ENCODE measurements at regions not wholly inside any gene's neighbourhood (a gene's known extent, or its start where the extent isn't known, plus 50 kb on each side); places are given as distances from the start of the nearest gene placed in this dataset.

- H3K9ac ChIP-seq (ENCODE audit: low read depth in 1 of 2, low read length in 2 of 2), result no peak overlapping the region
- no peaks in the 10 kb centered on the region for H3K9me3 ChIP-seq (ENCODE audit: control insufficient read depth in 2 of 2, low read length in 2 of 2)
- H3K4me3 ChIP-seq (ENCODE audit: low read length in 2 of 2), result no peak overlapping the region
- no peaks in the 10 kb centered on the region for H3K36me3 ChIP-seq (ENCODE audit: control insufficient read depth in 2 of 2, insufficient read depth in 2 of 2, low read length in 2 of 2)
- no peaks in the 10 kb centered on the region for H3K4me1 ChIP-seq (ENCODE audit: control insufficient read depth in 2 of 2, insufficient read depth in 2 of 2, low read length in 2 of 2)
- H3K27ac ChIP-seq (ENCODE audit: low read depth in 2 of 2, low read length in 2 of 2), result no peak overlapping the region
- H3K27me3 ChIP-seq (ENCODE audit: control insufficient read depth in 2 of 2, insufficient read depth in 2 of 2, low read length in 2 of 2), result no peaks in the 10 kb centered on the region
Observed at GRCh38 chr4:57916479-57916878, 806.3 kb upstream of the IGFBP7 start.

DNA sequence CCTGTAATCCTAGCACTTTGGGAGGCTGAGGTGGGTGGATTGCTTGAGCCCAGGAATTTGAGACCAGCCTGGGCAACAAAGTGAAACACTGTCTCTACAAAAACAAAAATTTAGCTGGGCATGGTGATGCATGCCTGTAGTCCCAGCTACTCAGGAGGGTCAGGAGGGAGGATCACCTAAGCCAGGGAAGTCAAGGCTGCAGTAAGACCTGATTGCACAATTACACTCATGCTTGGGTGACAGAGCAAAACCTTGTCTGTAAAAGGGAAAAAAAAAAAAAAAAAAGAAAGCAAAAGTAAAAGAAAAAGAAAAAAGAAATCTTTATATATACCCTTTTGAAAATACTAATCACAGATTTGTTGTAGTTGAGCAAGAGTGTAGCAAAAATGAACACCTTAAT, 801.0 kb upstream of the IGFBP7 start:
- H3K4me1 ChIP-seq (ENCODE audit: control insufficient read depth in 2 of 2, insufficient read depth in 2 of 2, low read length in 2 of 2), result no peaks in the 10 kb centered on the region
- H3K9ac ChIP-seq (ENCODE audit: low read depth in 1 of 2, low read length in 2 of 2), result no peak overlapping the region
- H3K4me3 ChIP-seq (ENCODE audit: low read length in 2 of 2), result no peak overlapping the region
- H3K27me3 ChIP-seq (ENCODE audit: control insufficient read depth in 2 of 2, insufficient read depth in 2 of 2, low read length in 2 of 2), result no peaks in the 10 kb centered on the region
- H3K9me3 ChIP-seq (ENCODE audit: control insufficient read depth in 2 of 2, low read length in 2 of 2), result no peaks in the 10 kb centered on the region
- H3K36me3 ChIP-seq (ENCODE audit: control insufficient read depth in 2 of 2, insufficient read depth in 2 of 2, low read length in 2 of 2), result no peaks in the 10 kb centered on the region
- no peak overlapping the region for H3K27ac ChIP-seq (ENCODE audit: low read depth in 2 of 2, low read length in 2 of 2)

DNA sequence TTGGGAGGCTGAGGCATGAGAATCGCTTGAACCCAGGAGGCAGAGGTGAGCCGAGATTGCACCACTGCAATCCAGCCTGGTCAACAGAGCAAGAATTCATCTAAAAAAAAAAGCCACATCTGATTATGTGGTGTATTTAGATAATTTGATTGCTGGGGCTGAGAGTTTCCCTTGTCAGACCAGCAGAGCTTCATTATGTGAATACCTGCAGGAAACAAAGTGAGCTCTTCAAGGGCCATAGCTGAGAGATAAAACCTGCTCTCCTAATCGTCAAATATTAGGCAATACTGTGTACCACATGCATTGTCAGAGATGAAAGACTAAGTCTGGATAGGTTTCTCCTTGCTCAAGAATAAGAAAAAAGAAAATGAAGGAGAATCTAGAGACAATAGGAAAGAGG, 800.0 kb upstream of the IGFBP7 start:
- H3K27ac ChIP-seq (ENCODE audit: low read depth in 2 of 2, low read length in 2 of 2), result no peak overlapping the region
- H3K4me3 ChIP-seq (ENCODE audit: low read length in 2 of 2), result no peak overlapping the region
- H3K4me1 ChIP-seq (ENCODE audit: control insufficient read depth in 2 of 2, insufficient read depth in 2 of 2, low read length in 2 of 2), result no peaks in the 10 kb centered on the region
- H3K27me3 ChIP-seq (ENCODE audit: control insufficient read depth in 2 of 2, insufficient read depth in 2 of 2, low read length in 2 of 2), result no peaks in the 10 kb centered on the region
- H3K36me3 ChIP-seq (ENCODE audit: control insufficient read depth in 2 of 2, insufficient read depth in 2 of 2, low read length in 2 of 2), result no peaks in the 10 kb centered on the region
- H3K9me3 ChIP-seq (ENCODE audit: control insufficient read depth in 2 of 2, low read length in 2 of 2), result no peaks in the 10 kb centered on the region
- H3K9ac ChIP-seq (ENCODE audit: low read depth in 1 of 2, low read length in 2 of 2), result no peak overlapping the region

- no peak overlapping the region for H3K27ac ChIP-seq (ENCODE audit: low read depth in 2 of 2, low read length in 2 of 2)
- no peaks in the 10 kb centered on the region for H3K27me3 ChIP-seq (ENCODE audit: control insufficient read depth in 2 of 2, insufficient read depth in 2 of 2, low read length in 2 of 2)
- H3K9me3 ChIP-seq (ENCODE audit: control insufficient read depth in 2 of 2, low read length in 2 of 2), result no peaks in the 10 kb centered on the region
- H3K36me3 ChIP-seq (ENCODE audit: control insufficient read depth in 2 of 2, insufficient read depth in 2 of 2, low read length in 2 of 2), result no peaks in the 10 kb centered on the region
- no peak overlapping the region for H3K9ac ChIP-seq (ENCODE audit: low read depth in 1 of 2, low read length in 2 of 2)
- no peaks in the 10 kb centered on the region for H3K4me1 ChIP-seq (ENCODE audit: control insufficient read depth in 2 of 2, insufficient read depth in 2 of 2, low read length in 2 of 2)
- H3K4me3 ChIP-seq (ENCODE audit: low read length in 2 of 2), result no peak overlapping the region
Observed at GRCh38 chr4:57905965-57906364, 795.8 kb upstream of the IGFBP7 start.

- Histone ChIP-seq H3K9me3 (ENCODE audit: control insufficient read depth in 2 of 2, low read length in 2 of 2) (no peaks in the 10 kb centered on the region), H3K36me3 (ENCODE audit: control insufficient read depth in 2 of 2, insufficient read depth in 2 of 2, low read length in 2 of 2) (no peaks in the 10 kb centered on the region), H3K4me1 (ENCODE audit: control insufficient read depth in 2 of 2, insufficient read depth in 2 of 2, low read length in 2 of 2) (no peaks in the 10 kb centered on the region), H3K4me3 (ENCODE audit: low read length in 2 of 2) (no peak overlapping the region), H3K27me3 (ENCODE audit: control insufficient read depth in 2 of 2, insufficient read depth in 2 of 2, low read length in 2 of 2) (no peaks in the 10 kb centered on the region), H3K27ac (ENCODE audit: low read depth in 2 of 2, low read length in 2 of 2) (no peak overlapping the region), H3K9ac (ENCODE audit: low read depth in 1 of 2, low read length in 2 of 2) (no peak overlapping the region)
Observed at GRCh38 chr4:57877047-57877458, 766.9 kb upstream of the IGFBP7 start.

DNA sequence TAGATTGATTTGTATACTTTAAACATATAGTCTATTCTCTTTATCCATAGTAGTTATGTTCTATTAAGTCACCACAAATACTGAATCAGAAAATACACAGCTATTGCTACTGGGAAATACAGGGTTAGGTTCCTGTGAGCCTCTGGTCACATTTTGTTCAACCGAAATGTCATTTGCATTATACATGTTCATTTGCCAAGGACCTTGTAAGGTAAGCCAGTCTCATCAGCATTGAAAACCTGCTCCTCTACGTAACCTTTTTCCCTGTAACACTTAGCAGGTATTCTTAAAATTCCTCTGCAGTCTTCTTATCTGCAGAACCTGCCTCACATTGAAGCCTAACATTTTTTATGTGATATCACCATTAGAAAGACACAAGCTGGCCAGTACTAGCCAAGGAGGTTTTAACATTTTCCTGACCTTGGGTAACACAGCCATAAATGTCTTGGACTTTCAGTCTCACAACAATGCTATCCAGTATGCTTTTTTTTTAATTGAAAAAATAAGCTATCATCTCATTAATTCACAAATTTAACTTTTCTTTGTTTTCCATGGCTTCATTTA, 765.7 kb upstream of the IGFBP7 start:
- no peak overlapping the region for H3K4me3 ChIP-seq (ENCODE audit: low read length in 2 of 2)
- H3K27me3 ChIP-seq (ENCODE audit: control insufficient read depth in 2 of 2, insufficient read depth in 2 of 2, low read length in 2 of 2), result no peaks in the 10 kb centered on the region
- no peak overlapping the region for H3K27ac ChIP-seq (ENCODE audit: low read depth in 2 of 2, low read length in 2 of 2)
- H3K9ac ChIP-seq (ENCODE audit: low read depth in 1 of 2, low read length in 2 of 2), result no peak overlapping the region
- no peaks in the 10 kb centered on the region for H3K36me3 ChIP-seq (ENCODE audit: control insufficient read depth in 2 of 2, insufficient read depth in 2 of 2, low read length in 2 of 2)
- H3K4me1 ChIP-seq (ENCODE audit: control insufficient read depth in 2 of 2, insufficient read depth in 2 of 2, low read length in 2 of 2), result no peaks in the 10 kb centered on the region
- H3K9me3 ChIP-seq (ENCODE audit: control insufficient read depth in 2 of 2, low read length in 2 of 2), result no peaks in the 10 kb centered on the region

GRCh38 chr4:57866468-57867171, 756.4 kb upstream of the IGFBP7 start:
- H3K4me3 ChIP-seq (ENCODE audit: low read length in 2 of 2), result no peak overlapping the region
- H3K9ac ChIP-seq (ENCODE audit: low read depth in 1 of 2, low read length in 2 of 2), result no peak overlapping the region
- no peaks in the 10 kb centered on the region for H3K9me3 ChIP-seq (ENCODE audit: control insufficient read depth in 2 of 2, low read length in 2 of 2)
- H3K27ac ChIP-seq (ENCODE audit: low read depth in 2 of 2, low read length in 2 of 2), result no peak overlapping the region
- H3K27me3 ChIP-seq (ENCODE audit: control insufficient read depth in 2 of 2, insufficient read depth in 2 of 2, low read length in 2 of 2), result no peaks in the 10 kb centered on the region
- no peaks in the 10 kb centered on the region for H3K4me1 ChIP-seq (ENCODE audit: control insufficient read depth in 2 of 2, insufficient read depth in 2 of 2, low read length in 2 of 2)
- no peaks in the 10 kb centered on the region for H3K36me3 ChIP-seq (ENCODE audit: control insufficient read depth in 2 of 2, insufficient read depth in 2 of 2, low read length in 2 of 2)

GRCh38 chr4:57865264-57865663, 755.1 kb upstream of the IGFBP7 start:
- Histone ChIP-seq H3K4me3 (ENCODE audit: low read length in 2 of 2) (no peak overlapping the region), H3K4me1 (ENCODE audit: control insufficient read depth in 2 of 2, insufficient read depth in 2 of 2, low read length in 2 of 2) (no peaks in the 10 kb centered on the region), H3K9ac (ENCODE audit: low read depth in 1 of 2, low read length in 2 of 2) (no peak overlapping the region), H3K9me3 (ENCODE audit: control insufficient read depth in 2 of 2, low read length in 2 of 2) (no peaks in the 10 kb centered on the region), H3K27ac (ENCODE audit: low read depth in 2 of 2, low read length in 2 of 2) (no peak overlapping the region), H3K27me3 (ENCODE audit: control insufficient read depth in 2 of 2, insufficient read depth in 2 of 2, low read length in 2 of 2) (no peaks in the 10 kb centered on the region), H3K36me3 (ENCODE audit: control insufficient read depth in 2 of 2, insufficient read depth in 2 of 2, low read length in 2 of 2) (no peaks in the 10 kb centered on the region)

- H3K27me3 ChIP-seq (ENCODE audit: control insufficient read depth in 2 of 2, insufficient read depth in 2 of 2, low read length in 2 of 2), result no peaks in the 10 kb centered on the region
- no peak overlapping the region for H3K9ac ChIP-seq (ENCODE audit: low read depth in 1 of 2, low read length in 2 of 2)
- H3K4me1 ChIP-seq (ENCODE audit: control insufficient read depth in 2 of 2, insufficient read depth in 2 of 2, low read length in 2 of 2), result no peaks in the 10 kb centered on the region
- no peak overlapping the region for H3K27ac ChIP-seq (ENCODE audit: low read depth in 2 of 2, low read length in 2 of 2)
- H3K36me3 ChIP-seq (ENCODE audit: control insufficient read depth in 2 of 2, insufficient read depth in 2 of 2, low read length in 2 of 2), result no peaks in the 10 kb centered on the region
- peak overlapping the region in 1 of 2 donors; percentile 53 for H3K4me3 ChIP-seq (ENCODE audit: low read length in 2 of 2)
- H3K9me3 ChIP-seq (ENCODE audit: control insufficient read depth in 2 of 2, low read length in 2 of 2), result no peaks in the 10 kb centered on the region
Observed at GRCh38 chr4:57854748-57855147, 744.6 kb upstream of the IGFBP7 start.

DNA sequence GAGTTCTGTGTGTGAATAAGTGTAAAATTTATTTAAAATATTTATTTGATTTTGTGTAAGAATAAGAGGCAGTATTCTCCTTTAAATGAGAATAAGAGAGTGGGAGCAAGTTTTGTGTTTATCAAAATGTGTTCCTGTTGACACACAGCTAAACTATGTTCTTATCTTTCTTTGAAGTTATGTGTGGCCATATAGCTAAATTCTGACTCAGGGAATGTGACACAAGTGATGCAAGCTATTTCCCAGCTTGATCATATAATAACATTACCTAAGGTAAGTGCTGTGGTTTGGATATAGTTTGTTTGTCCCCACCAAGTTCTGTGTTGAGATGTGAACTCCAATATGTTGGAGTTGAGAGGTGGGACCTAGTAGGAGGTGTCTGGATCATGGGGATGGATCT, 740.0 kb upstream of the IGFBP7 start:
- Histone ChIP-seq H3K27ac (ENCODE audit: low read depth in 2 of 2, low read length in 2 of 2) (no peak overlapping the region), H3K36me3 (ENCODE audit: control insufficient read depth in 2 of 2, insufficient read depth in 2 of 2, low read length in 2 of 2) (no peaks in the 10 kb centered on the region), H3K9me3 (ENCODE audit: control insufficient read depth in 2 of 2, low read length in 2 of 2) (no peaks in the 10 kb centered on the region), H3K9ac (ENCODE audit: low read depth in 1 of 2, low read length in 2 of 2) (no peak overlapping the region), H3K27me3 (ENCODE audit: control insufficient read depth in 2 of 2, insufficient read depth in 2 of 2, low read length in 2 of 2) (no peaks in the 10 kb centered on the region), H3K4me3 (ENCODE audit: low read length in 2 of 2) (no peak overlapping the region), H3K4me1 (ENCODE audit: control insufficient read depth in 2 of 2, insufficient read depth in 2 of 2, low read length in 2 of 2) (no peaks in the 10 kb centered on the region)

Data from mucosa of rectum (tissue), 2 donors.